ENCODE measurements at regions not wholly inside any gene's neighbourhood (a gene's known extent, or its start where the extent isn't known, plus 50 kb on each side); places are given as distances from the start of the nearest gene placed in this dataset.

- in situ Hi-C loops (cut with MboI; ENCODE audit: low sequenced_read_pairs, unreplicated experiment) = no loop called here
- no peak for TF ChIP-seq CTCF (IDR thresholded peaks at IDR 0.05; ENCODE audit: borderline replicate concordance, control extremely low read depth, extremely low read depth, insufficient read depth, missing control alignments)
- DNase-seq (ENCODE audit: low spot score) = no peak
Measured at GRCh38 chr2:71824436-71824835, 323.2 kb downstream of the CYP26B1 start.

GRCh38 chr2:71823526-71823925 lies 324.1 kb downstream of the CYP26B1 start:
- no peak for DNase-seq (ENCODE audit: low spot score)
- in situ Hi-C loops (cut with MboI; ENCODE audit: low sequenced_read_pairs, unreplicated experiment) = no loop called here
- TF ChIP-seq CTCF (IDR thresholded peaks at IDR 0.05; ENCODE audit: borderline replicate concordance, control extremely low read depth, extremely low read depth, insufficient read depth, missing control alignments) = no peak

- in situ Hi-C loops (cut with MboI; ENCODE audit: low sequenced_read_pairs, unreplicated experiment) = no loop called here
- DNase-seq (ENCODE audit: low spot score) = no peak
- no peak for TF ChIP-seq CTCF (IDR thresholded peaks at IDR 0.05; ENCODE audit: borderline replicate concordance, control extremely low read depth, extremely low read depth, insufficient read depth, missing control alignments)
Measured at GRCh38 chr2:71822463-71822862, 325.2 kb downstream of the CYP26B1 start.

- in situ Hi-C loops (cut with MboI; ENCODE audit: low sequenced_read_pairs, unreplicated experiment) = no loop called here
- no peak for TF ChIP-seq CTCF (IDR thresholded peaks at IDR 0.05; ENCODE audit: borderline replicate concordance, control extremely low read depth, extremely low read depth, insufficient read depth, missing control alignments)
- no peak for DNase-seq (ENCODE audit: low spot score)
Measured at GRCh38 chr2:71821856-71822255, 325.8 kb downstream of the CYP26B1 start.

GRCh38 chr2:71816815-71817214 lies 330.8 kb downstream of the CYP26B1 start:
- in situ Hi-C loops (cut with MboI; ENCODE audit: low sequenced_read_pairs, unreplicated experiment) = no loop called here
- no peak for DNase-seq (ENCODE audit: low spot score)
- no peak for TF ChIP-seq CTCF (IDR thresholded peaks at IDR 0.05; ENCODE audit: borderline replicate concordance, control extremely low read depth, extremely low read depth, insufficient read depth, missing control alignments)

GRCh38 chr2:71815701-71816474 lies 331.8 kb downstream of the CYP26B1 start:
- no peak for TF ChIP-seq CTCF (IDR thresholded peaks at IDR 0.05; ENCODE audit: borderline replicate concordance, control extremely low read depth, extremely low read depth, insufficient read depth, missing control alignments)
- in situ Hi-C loops (cut with MboI; ENCODE audit: low sequenced_read_pairs, unreplicated experiment) = no loop called here
- DNase-seq (ENCODE audit: low spot score) = no peak

Data from GM13976 (cell line).